EL (cell line): ENCODE measurements at regions not wholly inside any gene's neighbourhood (a gene's known extent, or its start where the extent isn't known, plus 50 kb on each side); places are given as distances from the start of the nearest gene placed in this dataset.

Experiments
- DNase-seq: peaks from one replicate; pipeline ENCODE4 v3.0.0-alpha.2; 2016

DNA sequence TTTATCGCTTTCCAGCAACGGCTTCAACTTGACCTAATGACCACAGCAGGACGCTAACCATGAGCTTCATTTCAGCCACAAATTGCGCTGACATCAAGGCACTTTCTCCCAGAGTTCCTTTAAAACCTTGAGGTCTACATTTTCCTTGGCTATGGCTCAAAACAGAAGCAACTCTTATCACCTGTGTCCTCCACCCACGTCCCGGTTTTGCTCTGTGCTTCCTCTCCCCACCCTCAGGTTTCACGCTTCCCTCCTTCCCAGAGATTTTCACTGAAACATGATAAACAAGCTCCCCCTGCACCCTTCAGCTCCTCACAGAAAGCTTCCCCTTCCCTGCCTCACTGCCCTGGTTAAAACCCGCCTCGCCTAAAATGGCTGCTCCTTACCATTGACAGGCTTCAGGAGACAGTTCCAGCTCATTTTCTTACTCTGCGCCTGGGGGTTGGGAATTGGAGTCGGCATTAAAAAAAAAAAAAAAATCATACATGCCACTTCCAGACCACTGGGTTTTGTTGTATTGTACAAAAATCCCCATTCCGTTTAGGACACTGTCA lies 229.5 kb downstream of the UBE3D start:
- DNase-seq: no peak

DNA sequence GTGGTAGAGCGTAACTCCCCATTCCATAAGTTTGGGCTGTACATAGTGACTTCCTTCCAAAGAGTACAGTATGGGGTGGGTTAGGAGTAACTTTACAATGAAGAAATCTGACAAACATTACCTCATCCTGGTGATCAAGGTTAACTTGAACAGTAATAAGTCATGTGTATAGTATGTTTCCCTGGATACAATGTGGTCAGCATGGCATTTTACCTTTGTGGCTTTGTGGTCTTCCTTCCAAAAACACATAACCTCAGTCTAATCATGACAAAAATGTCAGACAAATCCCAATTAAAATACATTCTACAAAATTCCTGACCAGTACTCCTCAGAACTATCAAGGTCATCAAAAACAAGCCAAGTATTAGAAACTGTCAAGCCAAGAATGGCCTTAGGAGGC lies 225.1 kb downstream of the UBE3D start:
- peak; percentile 61 for DNase-seq

DNA sequence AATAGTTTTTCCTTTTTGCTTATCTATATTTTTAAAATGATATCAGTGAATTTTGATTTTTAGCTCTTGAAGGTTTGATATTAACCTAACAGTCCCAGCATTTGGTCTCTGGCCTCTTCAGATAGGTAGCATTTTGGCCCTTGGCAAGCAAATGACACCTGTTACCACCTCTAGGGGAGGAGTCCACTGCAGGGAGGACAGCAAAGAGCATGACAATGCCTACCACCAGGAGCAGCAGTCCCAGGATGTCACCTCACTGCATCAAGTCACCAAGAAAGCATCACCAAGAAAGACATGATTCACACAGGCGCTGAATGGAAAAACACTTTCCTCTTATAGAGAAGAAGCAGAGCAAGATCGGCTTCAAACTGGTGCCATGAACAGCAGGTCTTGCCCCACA lies 224.3 kb downstream of the UBE3D start:
- no peak for DNase-seq
